ENCODE measurements at regions not wholly inside any gene's neighbourhood (a gene's known extent, or its start where the extent isn't known, plus 50 kb on each side); places are given as distances from the start of the nearest gene placed in this dataset.
A peak's percentile ranks its signal among the peaks of the same experiment; 100 is the strongest.
"Not testable (repeated sequence)": the region's sequence is repeated elsewhere in the genome, so short reads cannot be mapped to it uniquely, and the experiment has no call there.

DNA sequence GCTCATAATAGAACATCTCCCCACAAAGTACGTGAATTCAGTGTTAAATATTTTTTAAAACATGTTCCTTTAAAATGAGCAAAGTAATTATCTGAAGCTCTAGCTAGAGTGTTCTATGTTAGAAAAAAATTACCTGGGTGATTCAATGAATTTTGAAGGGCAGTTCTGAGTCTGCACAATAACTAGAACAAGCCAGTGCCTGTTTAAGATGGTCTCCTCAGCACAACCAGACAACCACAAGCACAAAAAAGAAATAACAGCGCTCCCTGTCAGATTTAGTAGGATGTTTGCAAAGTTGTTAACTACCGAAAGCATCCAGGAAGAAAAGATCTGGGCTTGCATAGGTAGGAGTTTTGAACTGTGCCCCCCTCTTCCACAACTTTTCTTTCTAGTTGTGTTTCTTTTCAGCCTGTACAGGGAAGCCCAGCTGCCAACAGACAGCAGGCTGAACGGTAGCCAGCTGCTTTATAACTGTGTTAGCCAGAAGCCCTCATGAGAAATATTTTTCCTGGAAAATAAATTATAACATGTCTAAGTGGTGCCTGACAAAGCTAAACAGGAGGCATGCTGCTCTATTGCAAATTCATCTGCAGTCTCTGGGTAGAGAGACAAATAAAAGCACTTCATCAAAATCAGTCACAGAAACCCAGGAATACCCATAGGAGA is 1026.9 kb downstream of the MAT2B start:
- DNase-seq, result no peak
- in situ Hi-C loops (cut with MboI; ENCODE audit: low pct_unique_long_range_greater_than_20kb, low sequenced_read_pairs), result no loop called here

DNA sequence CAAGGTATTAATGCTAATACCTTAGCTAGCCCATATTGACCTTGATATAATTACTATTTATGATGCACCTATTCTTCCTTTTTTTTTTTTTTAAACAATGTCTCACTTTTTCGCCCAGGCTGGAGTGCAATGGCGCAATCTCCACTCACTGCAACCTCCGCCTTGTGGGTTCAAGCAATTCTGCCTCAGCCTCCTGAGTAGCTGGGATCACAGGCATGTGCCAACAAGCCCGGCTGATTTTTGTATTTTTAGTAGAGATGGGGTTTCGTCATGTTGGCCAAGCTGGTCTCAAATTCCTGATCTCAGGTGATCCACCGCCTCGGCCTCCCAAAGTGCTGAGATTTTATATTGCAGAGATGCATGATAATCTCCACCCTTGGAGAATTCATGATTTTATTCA is 1028.0 kb downstream of the MAT2B start:
- in situ Hi-C loops (cut with MboI; ENCODE audit: low pct_unique_long_range_greater_than_20kb, low sequenced_read_pairs), result not testable (repeated sequence)

GRCh38 chr5:164540174-164540573 is 1034.8 kb downstream of the MAT2B start:
- no peak for DNase-seq
- in situ Hi-C loops (cut with MboI; ENCODE audit: low pct_unique_long_range_greater_than_20kb, low sequenced_read_pairs), result no loop called here

More for the DNA sequence above, 1028.0 kb downstream of the MAT2B start:
- DNase-seq, result not testable (repeated sequence)

DNA sequence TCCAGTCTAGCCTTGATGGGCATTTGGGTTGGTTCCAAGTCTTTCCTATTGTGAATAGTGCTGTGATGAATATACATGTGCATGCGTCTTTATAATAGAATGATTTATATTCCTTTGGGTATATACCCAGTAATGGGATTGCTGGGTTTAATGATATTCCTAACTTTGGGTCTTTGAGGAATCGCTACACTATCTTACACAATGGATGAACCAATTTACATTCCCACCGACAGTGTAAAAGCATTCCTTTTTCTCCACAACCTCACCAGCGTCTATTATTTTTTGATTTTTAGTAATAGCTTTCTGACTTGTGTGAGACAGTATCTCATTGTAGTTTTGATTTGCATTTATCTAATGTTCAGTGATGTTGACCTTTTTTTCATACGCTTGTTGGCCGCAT is 1040.1 kb downstream of the MAT2B start:
- no peak for DNase-seq
- in situ Hi-C loops (cut with MboI; ENCODE audit: low pct_unique_long_range_greater_than_20kb, low sequenced_read_pairs), result no loop called here

DNA sequence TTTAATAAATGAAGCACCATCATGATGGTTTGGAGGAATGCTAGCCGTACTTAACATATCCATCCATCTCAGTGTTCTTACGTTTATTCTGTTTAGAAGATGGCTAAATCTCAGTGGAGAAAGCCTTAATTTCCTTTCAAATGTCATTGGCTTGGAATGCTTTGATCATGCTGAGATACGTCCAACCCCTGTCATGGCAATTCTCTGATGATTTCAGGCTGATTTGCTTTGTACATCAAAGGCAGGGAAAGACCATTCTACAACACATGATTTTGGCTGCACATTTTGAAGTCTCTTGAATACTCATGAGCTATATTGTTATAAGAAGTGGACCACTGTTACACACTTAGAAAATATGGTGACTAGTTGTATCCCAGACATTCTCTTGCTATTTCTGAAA is 1048.4 kb downstream of the MAT2B start:
- in situ Hi-C loops (cut with MboI; ENCODE audit: low pct_unique_long_range_greater_than_20kb, low sequenced_read_pairs), result no loop called here
- no peak for DNase-seq

DNA sequence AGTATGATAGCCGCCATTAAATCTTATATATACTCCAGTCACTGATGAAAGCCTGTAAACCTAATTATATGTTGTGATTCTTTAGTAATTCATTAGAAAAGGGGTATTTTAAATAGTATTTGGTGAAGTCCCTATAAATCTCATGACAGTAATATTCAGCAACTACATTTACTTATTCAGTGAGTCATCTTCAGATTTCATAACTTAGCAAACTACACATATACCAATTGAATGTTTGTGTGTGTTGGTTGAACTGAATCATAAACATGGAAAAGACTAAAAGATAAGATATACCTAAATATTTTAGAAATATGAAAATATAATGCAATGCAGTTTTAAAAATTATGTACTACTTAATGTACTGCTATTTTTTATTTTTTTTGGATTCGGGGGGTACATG is 1050.4 kb downstream of the MAT2B start:
- DNase-seq, result no peak
- in situ Hi-C loops (cut with MboI; ENCODE audit: low pct_unique_long_range_greater_than_20kb, low sequenced_read_pairs), result no loop called here

- in situ Hi-C loops (cut with MboI; ENCODE audit: low pct_unique_long_range_greater_than_20kb, low sequenced_read_pairs), result no loop called here
- no peak for DNase-seq
Measured at GRCh38 chr5:164560216-164560615, 1054.8 kb downstream of the MAT2B start.

DNA sequence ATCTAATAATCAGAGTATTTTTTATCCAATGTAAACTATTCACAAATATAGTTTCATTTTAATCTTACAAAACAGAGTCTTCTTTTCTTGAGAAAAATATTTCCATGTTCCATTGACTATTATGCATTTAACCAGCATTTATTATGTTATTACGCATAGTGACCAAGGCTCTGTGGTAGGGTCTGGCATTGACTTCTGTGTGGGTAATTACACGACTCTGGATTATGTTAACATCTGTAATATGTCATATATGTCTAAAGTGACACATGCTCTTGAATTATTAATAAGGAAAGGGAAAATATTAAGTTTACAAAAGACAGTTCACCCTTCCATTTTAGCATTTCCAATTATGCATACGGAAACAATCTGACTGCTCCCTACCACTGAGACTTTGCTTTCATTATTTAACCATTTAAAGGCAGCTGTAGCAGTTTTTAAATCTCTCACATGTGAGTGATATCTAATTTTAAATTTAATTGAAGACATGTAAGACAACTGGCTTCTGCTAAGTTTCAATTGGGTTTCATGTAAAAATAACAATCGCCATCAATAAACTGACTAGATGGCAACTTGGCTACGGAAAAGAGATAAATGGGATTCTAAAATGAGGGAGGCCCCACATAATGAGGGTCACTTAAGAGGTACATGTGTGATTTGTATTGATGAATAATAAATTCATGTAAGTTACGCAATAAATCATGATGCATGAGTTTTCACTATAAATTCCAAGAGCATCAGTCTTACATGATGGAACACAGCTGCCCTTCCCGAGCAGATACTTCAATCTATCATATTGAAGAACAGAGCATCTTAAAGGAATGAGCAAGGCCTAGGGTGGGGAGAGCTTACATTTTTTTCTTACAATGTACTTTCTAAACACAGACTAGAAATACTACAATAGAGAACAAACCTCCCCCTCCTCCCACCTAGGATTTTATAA is 1056.8 kb downstream of the MAT2B start:
- no peak for DNase-seq
- in situ Hi-C loops (cut with MboI; ENCODE audit: low pct_unique_long_range_greater_than_20kb, low sequenced_read_pairs), result no loop called here

GRCh38 chr5:164563370-164563769 is 1058.0 kb downstream of the MAT2B start:
- in situ Hi-C loops (cut with MboI; ENCODE audit: low pct_unique_long_range_greater_than_20kb, low sequenced_read_pairs), result no loop called here
- DNase-seq, result no peak

GRCh38 chr5:164573397-164573796 is 1068.0 kb downstream of the MAT2B start:
- DNase-seq, result no peak
- in situ Hi-C loops (cut with MboI; ENCODE audit: low pct_unique_long_range_greater_than_20kb, low sequenced_read_pairs), result no loop called here

DNA sequence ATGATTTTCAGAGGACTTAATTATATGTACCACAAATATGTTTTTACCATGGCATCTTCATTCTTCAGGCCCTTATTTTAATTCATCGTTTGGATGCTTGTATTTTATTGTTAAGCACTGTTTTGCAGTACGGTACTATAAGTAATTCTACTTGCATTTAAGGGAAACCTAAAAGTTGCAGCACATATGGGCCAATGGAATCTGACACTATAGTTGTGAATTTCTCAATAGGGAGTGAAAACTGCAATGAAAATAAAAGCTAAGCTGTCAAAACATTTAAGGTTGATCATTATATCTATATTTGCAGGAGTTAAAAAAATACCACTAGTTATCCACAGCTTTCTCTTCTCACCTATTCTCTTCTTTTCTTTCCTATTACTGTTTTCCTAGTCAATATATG is 1071.8 kb downstream of the MAT2B start:
- in situ Hi-C loops (cut with MboI; ENCODE audit: low pct_unique_long_range_greater_than_20kb, low sequenced_read_pairs), result no loop called here
- no peak for DNase-seq

DNA sequence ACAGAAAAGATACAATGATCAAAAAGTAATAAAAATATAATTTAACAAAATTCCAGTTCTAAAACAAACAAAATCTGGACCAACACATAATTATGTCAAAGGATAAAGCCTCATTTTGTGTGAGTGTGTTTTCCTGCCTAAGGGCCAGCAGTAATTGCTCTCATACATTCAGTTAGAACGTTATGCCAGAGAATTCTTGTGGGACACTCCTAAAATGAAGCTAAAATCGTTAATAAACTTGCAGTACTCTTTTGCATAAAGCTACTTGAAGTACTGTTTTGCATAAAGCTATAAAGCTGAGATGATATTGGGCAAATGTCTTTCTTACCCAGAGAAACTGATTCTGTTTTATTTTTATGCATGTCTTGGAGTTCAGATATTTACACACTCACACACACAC is 1072.3 kb downstream of the MAT2B start:
- in situ Hi-C loops (cut with MboI; ENCODE audit: low pct_unique_long_range_greater_than_20kb, low sequenced_read_pairs), result no loop called here
- no peak for DNase-seq

DNA sequence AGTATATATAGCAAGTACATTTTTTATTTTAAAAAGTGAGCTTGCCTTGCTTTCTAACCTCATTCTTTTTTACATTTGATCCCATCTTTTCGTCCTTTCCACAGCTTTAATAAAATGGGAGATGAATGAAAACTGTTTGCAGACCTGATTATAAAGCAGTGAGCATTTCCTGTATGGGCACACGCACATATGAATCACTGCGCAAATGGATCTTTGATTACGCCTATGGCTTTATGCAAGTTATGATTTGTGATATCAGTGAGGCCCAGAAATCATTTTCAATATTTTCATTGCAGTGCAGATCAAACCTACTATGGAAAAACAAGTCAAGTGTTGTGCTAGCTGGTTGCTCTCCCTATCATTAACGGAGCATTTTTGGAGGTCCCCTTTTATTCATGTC is 1073.0 kb downstream of the MAT2B start:
- in situ Hi-C loops (cut with MboI; ENCODE audit: low pct_unique_long_range_greater_than_20kb, low sequenced_read_pairs), result no loop called here
- DNase-seq, result no peak

GRCh38 chr5:164578911-164579310 is 1073.5 kb downstream of the MAT2B start:
- in situ Hi-C loops (cut with MboI; ENCODE audit: low pct_unique_long_range_greater_than_20kb, low sequenced_read_pairs), result no loop called here
- DNase-seq, result no peak

DNA sequence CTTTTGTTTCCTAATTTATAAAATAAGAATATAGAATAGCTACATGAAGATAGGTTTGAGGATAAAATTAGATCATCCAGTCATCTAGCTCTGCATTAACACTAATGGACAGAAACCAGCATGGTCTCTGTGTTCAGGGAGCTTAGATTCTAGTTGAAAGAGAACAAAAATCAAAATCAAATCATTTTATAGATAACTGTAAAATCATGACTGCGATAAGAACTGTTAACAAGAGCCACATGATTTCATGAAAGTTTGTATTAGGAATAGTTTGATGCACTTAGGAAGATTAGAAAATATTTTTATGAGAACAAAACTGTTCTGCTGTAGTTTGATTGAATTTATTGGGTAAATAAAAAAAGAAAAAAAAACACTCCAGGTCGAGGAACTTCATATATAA is 1074.7 kb downstream of the MAT2B start:
- in situ Hi-C loops (cut with MboI; ENCODE audit: low pct_unique_long_range_greater_than_20kb, low sequenced_read_pairs), result no loop called here
- no peak for DNase-seq

DNA sequence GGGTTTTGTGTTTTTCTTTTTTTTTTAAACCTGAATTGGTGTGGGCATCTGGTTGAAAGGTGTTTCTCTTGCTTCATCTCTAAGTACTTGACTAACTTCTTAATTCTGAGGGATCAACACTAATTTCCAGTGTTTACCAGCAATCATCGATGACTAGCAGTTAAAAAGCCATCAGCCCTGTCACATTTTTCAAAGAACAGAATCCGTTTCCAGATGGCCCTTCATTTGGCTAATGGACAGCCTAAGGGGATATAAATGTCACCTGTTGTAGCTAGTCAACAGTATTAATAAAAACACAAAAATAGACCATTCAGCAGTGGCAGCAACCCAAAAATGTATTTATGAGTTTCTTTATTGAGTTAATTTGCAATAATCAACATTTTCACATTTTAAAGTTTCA is 1076.5 kb downstream of the MAT2B start:
- in situ Hi-C loops (cut with MboI; ENCODE audit: low pct_unique_long_range_greater_than_20kb, low sequenced_read_pairs), result no loop called here
- DNase-seq, result no peak

DNA sequence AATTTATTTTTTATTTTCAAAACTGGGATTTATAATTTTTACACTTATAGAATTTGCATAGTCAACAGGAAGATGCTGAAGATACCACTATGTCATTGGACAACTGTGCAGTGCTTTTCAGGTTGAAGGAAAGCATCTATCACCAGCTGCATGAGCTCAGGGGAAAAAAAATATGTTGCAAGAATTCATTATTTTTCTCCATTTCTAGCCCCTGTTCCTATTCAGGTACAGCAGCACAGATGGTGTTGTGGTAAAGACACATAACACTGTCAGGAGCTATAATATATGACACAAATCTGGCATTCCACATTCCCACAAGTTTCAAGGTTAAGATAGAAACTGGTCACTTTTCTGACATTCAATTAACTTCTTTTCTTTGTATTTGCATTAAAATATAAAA is 1088.6 kb downstream of the MAT2B start:
- DNase-seq, result no peak
- in situ Hi-C loops (cut with MboI; ENCODE audit: low pct_unique_long_range_greater_than_20kb, low sequenced_read_pairs), result no loop called here

DNA sequence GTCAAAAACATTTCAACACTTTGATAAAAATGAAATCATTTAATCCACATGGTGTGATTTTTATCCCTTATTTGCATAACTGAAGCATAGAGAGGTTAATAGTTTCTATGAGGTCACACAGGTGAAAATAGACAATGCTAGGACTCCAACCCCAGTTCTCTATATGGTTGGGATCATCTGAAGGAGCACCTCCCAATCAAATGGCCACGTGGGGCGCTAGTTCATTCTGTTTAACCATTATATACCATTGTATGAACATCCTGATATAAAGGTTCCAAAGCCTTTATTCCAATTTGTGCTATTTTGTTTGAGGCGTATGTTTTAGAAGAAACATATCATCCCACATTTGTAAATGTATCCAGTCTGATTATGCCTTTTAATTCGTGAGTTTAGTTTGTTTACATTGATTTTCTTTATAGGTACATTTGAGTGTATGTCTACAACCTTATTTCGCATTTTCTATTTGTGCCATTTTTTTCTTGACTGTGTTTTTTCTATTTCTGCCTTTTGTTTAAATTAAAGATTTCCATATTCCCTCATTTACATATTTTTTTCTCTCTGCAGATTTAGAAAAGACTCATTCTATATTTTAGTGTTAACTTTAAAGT is 1092.0 kb downstream of the MAT2B start:
- in situ Hi-C loops (cut with MboI; ENCODE audit: low pct_unique_long_range_greater_than_20kb, low sequenced_read_pairs), result no loop called here
- DNase-seq, result peak; percentile 31

DNA sequence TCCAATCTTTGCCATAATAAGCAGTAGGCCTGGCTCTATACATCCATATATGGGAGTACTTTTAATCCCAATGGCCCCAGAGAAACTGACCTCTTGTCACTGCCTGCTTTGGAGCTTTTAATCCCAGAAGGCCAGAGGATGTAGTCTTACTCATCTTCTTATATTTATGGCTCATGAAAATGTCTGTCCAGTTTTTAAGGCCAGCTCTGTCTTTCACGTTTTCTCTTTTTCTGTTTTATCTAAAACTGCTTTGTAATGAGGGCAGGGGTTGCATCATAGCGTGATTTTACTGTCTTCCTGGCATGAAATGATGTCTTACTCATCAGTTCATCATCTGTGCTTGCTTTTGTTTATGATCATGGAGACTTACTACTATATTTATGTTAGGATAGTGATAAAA is 1094.9 kb downstream of the MAT2B start:
- in situ Hi-C loops (cut with MboI; ENCODE audit: low pct_unique_long_range_greater_than_20kb, low sequenced_read_pairs), result no loop called here
- DNase-seq, result no peak

GRCh38 chr5:164600929-164601535 is 1095.6 kb downstream of the MAT2B start:
- no peak for DNase-seq
- in situ Hi-C loops (cut with MboI; ENCODE audit: low pct_unique_long_range_greater_than_20kb, low sequenced_read_pairs), result no loop called here

Data from KBM-7 (cell line).